ENCODE measurements at regions not wholly inside any gene's neighbourhood (a gene's known extent, or its start where the extent isn't known, plus 50 kb on each side); places are given as distances from the start of the nearest gene placed in this dataset.

DNA sequence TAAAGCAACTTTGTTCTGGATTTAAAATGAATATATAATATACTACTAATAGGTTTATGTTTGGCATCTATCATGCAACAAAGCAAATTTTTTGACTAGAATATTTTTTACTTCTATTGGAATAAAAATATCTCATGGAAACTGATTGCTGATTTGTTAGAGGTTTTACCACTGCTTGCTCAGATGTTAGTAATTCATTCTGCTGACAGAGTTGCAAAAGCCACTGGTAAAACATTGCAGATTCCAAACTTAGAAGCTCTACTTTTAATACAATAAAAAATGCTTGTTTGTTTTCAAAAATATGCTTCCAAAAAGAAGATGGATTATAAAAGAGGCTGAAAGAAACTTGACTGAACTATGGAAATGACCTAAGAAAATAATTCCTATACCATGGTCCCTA, 795.2 kb downstream of the PCDH18 start (continued):
- TF ChIP-seq, protein P1, sequence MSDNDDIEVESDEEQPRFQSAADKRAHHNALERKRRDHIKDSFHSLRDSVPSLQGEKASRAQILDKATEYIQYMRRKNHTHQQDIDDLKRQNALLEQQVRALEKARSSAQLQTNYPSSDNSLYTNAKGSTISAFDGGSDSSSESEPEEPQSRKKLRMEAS (IDR thresholded peaks at IDR 0.05): no peak
- TF ChIP-seq ZNF274 (IDR thresholded peaks at IDR 0.05; ENCODE audit: low read depth, low read length): no peak
- TF ChIP-seq CBX3 (IDR thresholded peaks at IDR 0.05; ENCODE audit: low read depth): no peak

- H3K4me3 ChIP-seq (replicated peaks in 1 of 2; ENCODE audit: low read depth in 1 of 2, low read length in 2 of 2): no peak overlapping the region
- no peak for ATAC-seq
- intact Hi-C loops (cut with micrococcal nuclease): no loop called here
- H3K36me3 ChIP-seq (ENCODE audit: control insufficient read depth in 1 of 2, insufficient read depth in 2 of 2, low read length in 2 of 2): no peaks in the 10 kb centered on the region
- no peak overlapping the region for H2AFZ ChIP-seq (ENCODE audit: low read depth, low read length, poor library complexity, severe bottlenecking)
- ChIA-PET RAD21 (ENCODE audit: low non-redundant PET in 1 of 2, low total read pairs in 2 of 2, uncharacterized antibody in 2 of 2, unreplicated experiment in 2 of 2) (no interaction called here), CTCF (no interaction called here), POLR2A (no interaction called here)
- DNase-seq (ENCODE audit: low read depth, low spot score): no peak
- no peak overlapping the region for H3K27ac ChIP-seq (ENCODE audit: low read depth, low read length)
- no peak for TF ChIP-seq TCF7L2 (IDR thresholded peaks at IDR 0.05; ENCODE audit: borderline replicate concordance, extremely low read depth, insufficient read depth, insufficient read length)
- TF ChIP-seq JUND (IDR thresholded peaks at IDR 0.05): no peak
- no peak for TF ChIP-seq POLR2A (IDR thresholded peaks at IDR 0.05; ENCODE audit: borderline replicate concordance, extremely low read depth, insufficient read depth, insufficient read length)
- TF ChIP-seq EZH2 (IDR thresholded peaks at IDR 0.05): no peak
- TF ChIP-seq, protein P2, sequence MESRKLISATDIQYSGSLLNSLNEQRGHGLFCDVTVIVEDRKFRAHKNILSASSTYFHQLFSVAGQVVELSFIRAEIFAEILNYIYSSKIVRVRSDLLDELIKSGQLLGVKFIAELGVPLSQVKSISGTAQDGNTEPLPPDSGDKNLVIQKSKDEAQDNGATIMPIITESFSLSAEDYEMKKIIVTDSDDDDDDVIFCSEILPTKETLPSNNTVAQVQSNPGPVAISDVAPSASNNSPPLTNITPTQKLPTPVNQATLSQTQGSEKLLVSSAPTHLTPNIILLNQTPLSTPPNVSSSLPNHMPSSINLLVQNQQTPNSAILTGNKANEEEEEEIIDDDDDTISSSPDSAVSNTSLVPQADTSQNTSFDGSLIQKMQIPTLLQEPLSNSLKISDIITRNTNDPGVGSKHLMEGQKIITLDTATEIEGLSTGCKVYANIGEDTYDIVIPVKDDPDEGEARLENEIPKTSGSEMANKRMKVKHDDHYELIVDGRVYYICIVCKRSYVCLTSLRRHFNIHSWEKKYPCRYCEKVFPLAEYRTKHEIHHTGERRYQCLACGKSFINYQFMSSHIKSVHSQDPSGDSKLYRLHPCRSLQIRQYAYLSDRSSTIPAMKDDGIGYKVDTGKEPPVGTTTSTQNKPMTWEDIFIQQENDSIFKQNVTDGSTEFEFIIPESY (IDR thresholded peaks at IDR 0.05; ENCODE audit: extremely low read depth, insufficient replicate concordance, low read length): no peak
- no peak for TF ChIP-seq ZNF274 (IDR thresholded peaks at IDR 0.05; ENCODE audit: low read depth, low read length)
- TF ChIP-seq RAD21 (IDR thresholded peaks at IDR 0.05; ENCODE audit: low read depth): no peak
- no peaks in the 10 kb centered on the region for H3K9me3 ChIP-seq (ENCODE audit: control insufficient read depth in 1 of 2, insufficient read depth in 1 of 2, low read depth in 1 of 2, low read length in 2 of 2)
- H3K27me3 ChIP-seq (ENCODE audit: insufficient read depth, low read length): no peaks in the 10 kb centered on the region
- H3K79me2 ChIP-seq (ENCODE audit: insufficient read depth, low read length): no peaks in the 10 kb centered on the region
- H3K9ac ChIP-seq (ENCODE audit: low read length): no peak overlapping the region
- no peaks in the 10 kb centered on the region for H3K4me1 ChIP-seq (ENCODE audit: control insufficient read depth in 1 of 2, insufficient read depth in 2 of 2, low read length in 2 of 2)
- H4K20me1 ChIP-seq (ENCODE audit: insufficient read depth): no peaks in the 10 kb centered on the region
- H3K4me2 ChIP-seq (ENCODE audit: low read length): no peak overlapping the region
- no peaks in the 10 kb centered on the region for H3K9me2 ChIP-seq (ENCODE audit: insufficient read depth)
- no TSS peak for BruUV-seq (replicated peaks)
Measured at GRCh38 chr4:136731025-136731424, 801.3 kb downstream of the PCDH18 start.

Data from HCT116 (cell line).